Gastroesophageal sphincter (tissue), 2 donors: ENCODE measurements at regions not wholly inside any gene's neighbourhood (a gene's known extent, or its start where the extent isn't known, plus 50 kb on each side); places are given as distances from the start of the nearest gene placed in this dataset.

Source experiments
- EP300 ChIP-seq: sonication (generic); formaldehyde crosslinking; IDR thresholded peaks from one replicate; pipeline ENCODE4 v1.6.1; 2017; ENCODE audit warnings: antibody characterized with exemption, mild to moderate bottlenecking
- POLR2AphosphoS5 ChIP-seq: sonication (generic); formaldehyde crosslinking; IDR thresholded peaks from one replicate; pipeline ENCODE4 v1.6.1; 2017; ENCODE audit warnings: antibody characterized with exemption

DNA sequence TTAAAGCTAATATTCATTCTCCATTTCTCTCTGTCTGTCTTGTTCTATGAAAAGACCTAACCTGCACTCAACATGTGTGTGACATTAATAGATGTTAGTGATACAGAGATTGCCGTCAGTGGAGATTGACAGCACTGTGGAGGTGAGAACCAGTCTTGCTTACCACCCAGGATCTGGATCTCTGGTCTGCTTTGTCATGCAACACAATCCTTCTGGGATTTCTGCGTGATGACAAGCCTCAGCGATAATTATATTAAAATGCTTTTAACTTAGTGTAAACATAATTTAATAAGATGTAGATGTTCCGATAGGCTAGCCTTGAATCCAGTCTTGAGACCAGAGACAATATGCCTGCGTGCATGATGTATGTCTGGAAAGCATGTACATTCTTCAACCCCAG, 262.0 kb upstream of the ZNF717 start:
- no peak for TF ChIP-seq POLR2AphosphoS5
- TF ChIP-seq EP300: no peak
